GM21737 (cell line): ENCODE measurements at regions not wholly inside any gene's neighbourhood (a gene's known extent, or its start where the extent isn't known, plus 50 kb on each side); places are given as distances from the start of the nearest gene placed in this dataset.
"Not testable (repeated sequence)": the region's sequence is repeated elsewhere in the genome, so short reads cannot be mapped to it uniquely, and the experiment has no call there.

Experiments
- ATAC-seq: cut with Tn5 transposase; IDR thresholded peaks from one replicate; pipeline ENCODE4 v1.9.1; 2021; ENCODE audit warnings: mild to moderate bottlenecking, moderate library complexity; ENCODE audit not compliant: unreplicated experiment

GRCh38 chr6:18527836-18528743 lies 140.9 kb downstream of the RNF144B start:
- no peak for ATAC-seq

- ATAC-seq = no peak
These were observed 143.1 kb downstream of the RNF144B start for GRCh38 chr6:18530201-18530600.

GRCh38 chr6:18532139-18532538 lies 145.0 kb downstream of the RNF144B start:
- no peak for ATAC-seq

GRCh38 chr6:18533793-18534192 lies 146.6 kb downstream of the RNF144B start:
- ATAC-seq = no peak

GRCh38 chr6:18536591-18537055 lies 149.5 kb downstream of the RNF144B start:
- ATAC-seq = no peak

GRCh38 chr6:18538315-18538714 lies 151.2 kb downstream of the RNF144B start:
- no peak for ATAC-seq

- no peak for ATAC-seq
These were observed 155.9 kb downstream of the RNF144B start for GRCh38 chr6:18543051-18543450.

GRCh38 chr6:18545142-18545541 lies 158.0 kb downstream of the RNF144B start:
- ATAC-seq = not testable (repeated sequence)

- no peak for ATAC-seq
These were observed 158.6 kb downstream of the RNF144B start for GRCh38 chr6:18545726-18546125.

GRCh38 chr6:18550119-18550518 lies 163.0 kb downstream of the RNF144B start:
- no peak for ATAC-seq

GRCh38 chr6:18551228-18551627 lies 164.1 kb downstream of the RNF144B start:
- no peak for ATAC-seq

- ATAC-seq = no peak
These were observed 168.6 kb downstream of the RNF144B start for GRCh38 chr6:18555750-18556149.

- no peak for ATAC-seq
These were observed 174.0 kb downstream of the RNF144B start for GRCh38 chr6:18561037-18561750.

- ATAC-seq = no peak
These were observed 175.6 kb downstream of the RNF144B start for GRCh38 chr6:18562726-18563125.

GRCh38 chr6:18564775-18565174 lies 177.6 kb downstream of the RNF144B start:
- ATAC-seq = no peak

- no peak for ATAC-seq
These were observed 178.1 kb downstream of the RNF144B start for GRCh38 chr6:18565231-18565630.

GRCh38 chr6:18567380-18567779 lies 180.2 kb downstream of the RNF144B start:
- no peak for ATAC-seq

- no peak for ATAC-seq
These were observed 190.3 kb downstream of the RNF144B start for GRCh38 chr6:18577491-18577890.

- no peak for ATAC-seq
These were observed 192.0 kb downstream of the RNF144B start for GRCh38 chr6:18579166-18579565.

- no peak for ATAC-seq
These were observed 192.7 kb downstream of the RNF144B start for GRCh38 chr6:18579869-18580268.

- ATAC-seq = no peak
These were observed 197.2 kb downstream of the RNF144B start for GRCh38 chr6:18584372-18584771.

- ATAC-seq = no peak
These were observed 198.0 kb downstream of the RNF144B start for GRCh38 chr6:18585032-18585573.
